ENCODE measurements at regions not wholly inside any gene's neighbourhood (a gene's known extent, or its start where the extent isn't known, plus 50 kb on each side); places are given as distances from the start of the nearest gene placed in this dataset.

- Histone ChIP-seq H3K4me1 (ENCODE audit: control extremely low read depth in 1 of 4, control insufficient read depth in 4 of 4, insufficient read depth in 4 of 4, low read length in 3 of 4) (no peaks in the 10 kb centered on the region), H3K27ac (ENCODE audit: insufficient read depth in 1 of 2, low read depth in 1 of 2, low read length in 2 of 2, poor library complexity in 1 of 2, severe bottlenecking in 2 of 2) (no peak overlapping the region), H3K27me3 (replicated peaks in 2 of 5; ENCODE audit: control insufficient read depth in 4 of 5, insufficient read depth in 5 of 5, low read length in 4 of 5) (no peaks in the 10 kb centered on the region), H3K4me3 (ENCODE audit: control insufficient read depth in 1 of 7, extremely low read depth in 1 of 7, insufficient read depth in 4 of 7, low read depth in 2 of 7, low read length in 6 of 7) (no peak overlapping the region), H3K36me3 (ENCODE audit: control insufficient read depth in 4 of 4, insufficient read depth in 4 of 4, low read length in 3 of 4) (no peaks in the 10 kb centered on the region), H3K9me3 (ENCODE audit: control extremely low read depth in 1 of 5, control insufficient read depth in 4 of 5, insufficient read depth in 2 of 5, low read depth in 1 of 5, low read length in 4 of 5) (no peaks in the 10 kb centered on the region)
- CTCF ChIA-PET: no interaction called here
- DNase-seq: no peak
- POLR2A ChIA-PET: no interaction called here
- whole genome bisulfite sequencing (ENCODE audit: insufficient coverage): 57% methylated on average over 5 of the region's 5 CpGs
These were observed 861.1 kb downstream of the GALC start for GRCh38 chr14:87131879-87132278.

GRCh38 chr14:87122166-87122565 lies 870.8 kb downstream of the GALC start:
- no peak overlapping the region for H3K27ac ChIP-seq (ENCODE audit: insufficient read depth in 1 of 2, low read depth in 1 of 2, low read length in 2 of 2, poor library complexity in 1 of 2, severe bottlenecking in 2 of 2)
- no peaks in the 10 kb centered on the region for H3K4me1 ChIP-seq (ENCODE audit: control extremely low read depth in 1 of 4, control insufficient read depth in 4 of 4, insufficient read depth in 4 of 4, low read length in 3 of 4)
- DNase-seq: no peak
- ChIA-PET CTCF (no interaction called here), POLR2A (interaction anchor here (0.7 kb wide), 1 partner anchor 642 kb away, joined by 3 read pairs; no protein-coding TSS in a partner anchor)
- no peak overlapping the region for H3K4me3 ChIP-seq (ENCODE audit: control insufficient read depth in 1 of 7, extremely low read depth in 1 of 7, insufficient read depth in 4 of 7, low read depth in 2 of 7, low read length in 6 of 7)
- H3K9me3 ChIP-seq (ENCODE audit: control extremely low read depth in 1 of 5, control insufficient read depth in 4 of 5, insufficient read depth in 2 of 5, low read depth in 1 of 5, low read length in 4 of 5): no peaks in the 10 kb centered on the region
- H3K36me3 ChIP-seq (ENCODE audit: control insufficient read depth in 4 of 4, insufficient read depth in 4 of 4, low read length in 3 of 4): no peaks in the 10 kb centered on the region
- no peaks in the 10 kb centered on the region for H3K27me3 ChIP-seq (replicated peaks in 2 of 5; ENCODE audit: control insufficient read depth in 4 of 5, insufficient read depth in 5 of 5, low read length in 4 of 5)

GRCh38 chr14:87121716-87122115 lies 871.3 kb downstream of the GALC start:
- no peaks in the 10 kb centered on the region for H3K4me1 ChIP-seq (ENCODE audit: control extremely low read depth in 1 of 4, control insufficient read depth in 4 of 4, insufficient read depth in 4 of 4, low read length in 3 of 4)
- H3K27ac ChIP-seq (ENCODE audit: insufficient read depth in 1 of 2, low read depth in 1 of 2, low read length in 2 of 2, poor library complexity in 1 of 2, severe bottlenecking in 2 of 2): no peak overlapping the region
- ChIA-PET POLR2A (no interaction called here), CTCF (no interaction called here)
- 81% methylated on average over 2 of the region's 2 CpGs for WGBS (ENCODE audit: insufficient coverage)
- no peaks in the 10 kb centered on the region for H3K36me3 ChIP-seq (ENCODE audit: control insufficient read depth in 4 of 4, insufficient read depth in 4 of 4, low read length in 3 of 4)
- DNase-seq: no peak
- H3K27me3 ChIP-seq (replicated peaks in 2 of 5; ENCODE audit: control insufficient read depth in 4 of 5, insufficient read depth in 5 of 5, low read length in 4 of 5): no peaks in the 10 kb centered on the region
- H3K9me3 ChIP-seq (ENCODE audit: control extremely low read depth in 1 of 5, control insufficient read depth in 4 of 5, insufficient read depth in 2 of 5, low read depth in 1 of 5, low read length in 4 of 5): no peaks in the 10 kb centered on the region
- H3K4me3 ChIP-seq (ENCODE audit: control insufficient read depth in 1 of 7, extremely low read depth in 1 of 7, insufficient read depth in 4 of 7, low read depth in 2 of 7, low read length in 6 of 7): no peak overlapping the region

GRCh38 chr14:87115234-87115633 lies 877.7 kb downstream of the GALC start:
- Histone ChIP-seq H3K9me3 (ENCODE audit: control extremely low read depth in 1 of 5, control insufficient read depth in 4 of 5, insufficient read depth in 2 of 5, low read depth in 1 of 5, low read length in 4 of 5) (no peaks in the 10 kb centered on the region), H3K36me3 (ENCODE audit: control insufficient read depth in 4 of 4, insufficient read depth in 4 of 4, low read length in 3 of 4) (no peaks in the 10 kb centered on the region), H3K27ac (ENCODE audit: insufficient read depth in 1 of 2, low read depth in 1 of 2, low read length in 2 of 2, poor library complexity in 1 of 2, severe bottlenecking in 2 of 2) (no peak overlapping the region), H3K27me3 (replicated peaks in 2 of 5; ENCODE audit: control insufficient read depth in 4 of 5, insufficient read depth in 5 of 5, low read length in 4 of 5) (no peaks in the 10 kb centered on the region), H3K4me3 (ENCODE audit: control insufficient read depth in 1 of 7, extremely low read depth in 1 of 7, insufficient read depth in 4 of 7, low read depth in 2 of 7, low read length in 6 of 7) (no peak overlapping the region), H3K4me1 (ENCODE audit: control extremely low read depth in 1 of 4, control insufficient read depth in 4 of 4, insufficient read depth in 4 of 4, low read length in 3 of 4) (no peaks in the 10 kb centered on the region)
- no peak for DNase-seq
- ChIA-PET CTCF (interaction anchor here (0.7 kb wide), 1 partner anchor 9 kb away, joined by 3 read pairs; no protein-coding TSS in a partner anchor), POLR2A (no interaction called here)
- 33% methylated on average over 1 of the region's 1 CpG for WGBS (ENCODE audit: insufficient coverage)

- no peak overlapping the region for H3K4me3 ChIP-seq (ENCODE audit: control insufficient read depth in 1 of 7, extremely low read depth in 1 of 7, insufficient read depth in 4 of 7, low read depth in 2 of 7, low read length in 6 of 7)
- no peak overlapping the region for H3K27ac ChIP-seq (ENCODE audit: insufficient read depth in 1 of 2, low read depth in 1 of 2, low read length in 2 of 2, poor library complexity in 1 of 2, severe bottlenecking in 2 of 2)
- H3K4me1 ChIP-seq (ENCODE audit: control extremely low read depth in 1 of 4, control insufficient read depth in 4 of 4, insufficient read depth in 4 of 4, low read length in 3 of 4): no peaks in the 10 kb centered on the region
- no peak for DNase-seq
- no peaks in the 10 kb centered on the region for H3K36me3 ChIP-seq (ENCODE audit: control insufficient read depth in 4 of 4, insufficient read depth in 4 of 4, low read length in 3 of 4)
- no peaks in the 10 kb centered on the region for H3K9me3 ChIP-seq (ENCODE audit: control extremely low read depth in 1 of 5, control insufficient read depth in 4 of 5, insufficient read depth in 2 of 5, low read depth in 1 of 5, low read length in 4 of 5)
- CTCF ChIA-PET: no interaction called here
- POLR2A ChIA-PET: no interaction called here
- no peaks in the 10 kb centered on the region for H3K27me3 ChIP-seq (replicated peaks in 2 of 5; ENCODE audit: control insufficient read depth in 4 of 5, insufficient read depth in 5 of 5, low read length in 4 of 5)
- 0% methylated on average over 1 of the region's 5 CpGs for WGBS (ENCODE audit: insufficient coverage)
These were observed 879.7 kb downstream of the GALC start for GRCh38 chr14:87113286-87113685.

GRCh38 chr14:87111741-87112140 lies 881.2 kb downstream of the GALC start:
- CTCF ChIA-PET: no interaction called here
- Histone ChIP-seq H3K36me3 (ENCODE audit: control insufficient read depth in 4 of 4, insufficient read depth in 4 of 4, low read length in 3 of 4) (no peaks in the 10 kb centered on the region), H3K27me3 (replicated peaks in 2 of 5; ENCODE audit: control insufficient read depth in 4 of 5, insufficient read depth in 5 of 5, low read length in 4 of 5) (no peaks in the 10 kb centered on the region), H3K27ac (ENCODE audit: insufficient read depth in 1 of 2, low read depth in 1 of 2, low read length in 2 of 2, poor library complexity in 1 of 2, severe bottlenecking in 2 of 2) (no peak overlapping the region), H3K4me3 (ENCODE audit: control insufficient read depth in 1 of 7, extremely low read depth in 1 of 7, insufficient read depth in 4 of 7, low read depth in 2 of 7, low read length in 6 of 7) (no peak overlapping the region), H3K9me3 (ENCODE audit: control extremely low read depth in 1 of 5, control insufficient read depth in 4 of 5, insufficient read depth in 2 of 5, low read depth in 1 of 5, low read length in 4 of 5) (no peaks in the 10 kb centered on the region), H3K4me1 (ENCODE audit: control extremely low read depth in 1 of 4, control insufficient read depth in 4 of 4, insufficient read depth in 4 of 4, low read length in 3 of 4) (no peaks in the 10 kb centered on the region)
- 100% methylated on average over 1 of the region's 3 CpGs for WGBS (ENCODE audit: insufficient coverage)
- POLR2A ChIA-PET: no interaction called here
- no peak for DNase-seq

- ChIA-PET CTCF (no interaction called here), POLR2A (no interaction called here)
- 83% methylated on average over 1 of the region's 1 CpG for WGBS (ENCODE audit: insufficient coverage)
- Histone ChIP-seq H3K4me1 (ENCODE audit: control extremely low read depth in 1 of 4, control insufficient read depth in 4 of 4, insufficient read depth in 4 of 4, low read length in 3 of 4) (no peaks in the 10 kb centered on the region), H3K27ac (ENCODE audit: insufficient read depth in 1 of 2, low read depth in 1 of 2, low read length in 2 of 2, poor library complexity in 1 of 2, severe bottlenecking in 2 of 2) (no peak overlapping the region), H3K36me3 (ENCODE audit: control insufficient read depth in 4 of 4, insufficient read depth in 4 of 4, low read length in 3 of 4) (no peaks in the 10 kb centered on the region), H3K4me3 (ENCODE audit: control insufficient read depth in 1 of 7, extremely low read depth in 1 of 7, insufficient read depth in 4 of 7, low read depth in 2 of 7, low read length in 6 of 7) (no peak overlapping the region), H3K27me3 (replicated peaks in 2 of 5; ENCODE audit: control insufficient read depth in 4 of 5, insufficient read depth in 5 of 5, low read length in 4 of 5) (no peaks in the 10 kb centered on the region), H3K9me3 (ENCODE audit: control extremely low read depth in 1 of 5, control insufficient read depth in 4 of 5, insufficient read depth in 2 of 5, low read depth in 1 of 5, low read length in 4 of 5) (no peaks in the 10 kb centered on the region)
- DNase-seq: no peak
These were observed 881.9 kb downstream of the GALC start for GRCh38 chr14:87111126-87111525.

GRCh38 chr14:87109271-87109670 lies 883.7 kb downstream of the GALC start:
- POLR2A ChIA-PET: no interaction called here
- H3K4me1 ChIP-seq (ENCODE audit: control extremely low read depth in 1 of 4, control insufficient read depth in 4 of 4, insufficient read depth in 4 of 4, low read length in 3 of 4): no peaks in the 10 kb centered on the region
- H3K27ac ChIP-seq (ENCODE audit: insufficient read depth in 1 of 2, low read depth in 1 of 2, low read length in 2 of 2, poor library complexity in 1 of 2, severe bottlenecking in 2 of 2): no peak overlapping the region
- DNase-seq: no peak
- no peaks in the 10 kb centered on the region for H3K36me3 ChIP-seq (ENCODE audit: control insufficient read depth in 4 of 4, insufficient read depth in 4 of 4, low read length in 3 of 4)
- WGBS (ENCODE audit: insufficient coverage): no CpG with 5 or more reads among the region's 3 CpGs
- CTCF ChIA-PET: no interaction called here
- H3K4me3 ChIP-seq (ENCODE audit: control insufficient read depth in 1 of 7, extremely low read depth in 1 of 7, insufficient read depth in 4 of 7, low read depth in 2 of 7, low read length in 6 of 7): no peak overlapping the region
- H3K27me3 ChIP-seq (replicated peaks in 2 of 5; ENCODE audit: control insufficient read depth in 4 of 5, insufficient read depth in 5 of 5, low read length in 4 of 5): no peaks in the 10 kb centered on the region
- H3K9me3 ChIP-seq (ENCODE audit: control extremely low read depth in 1 of 5, control insufficient read depth in 4 of 5, insufficient read depth in 2 of 5, low read depth in 1 of 5, low read length in 4 of 5): no peaks in the 10 kb centered on the region

All from common myeloid progenitor, CD34-positive (primary cell).